ENCODE measurements at regions not wholly inside any gene's neighbourhood (a gene's known extent, or its start where the extent isn't known, plus 50 kb on each side); places are given as distances from the start of the nearest gene placed in this dataset.

DNA sequence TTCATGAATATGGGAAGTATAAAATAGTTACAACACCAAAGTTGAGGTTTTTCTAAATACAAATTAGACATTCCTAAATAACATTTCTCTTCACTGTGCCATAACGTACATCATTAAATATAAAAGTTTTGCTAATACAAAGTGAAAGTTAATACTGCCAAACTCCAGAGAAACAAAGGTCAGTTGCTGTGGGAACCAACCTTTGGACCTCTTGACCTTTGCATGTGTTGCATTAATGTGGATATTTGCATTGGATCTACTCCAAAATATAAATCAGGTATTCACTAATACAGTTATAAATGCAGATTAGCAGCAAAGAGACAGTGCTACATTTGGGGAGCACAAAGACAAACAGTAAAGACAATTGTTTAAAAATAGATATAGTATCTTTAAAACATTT lies 366.0 kb upstream of the USP15 start:
- no peak overlapping the region for H3K27ac ChIP-seq
- H3K4me3 ChIP-seq (ENCODE audit: low read depth, low read length) = no peak overlapping the region
- no peaks in the 10 kb centered on the region for H3K36me3 ChIP-seq (replicated peaks)
- DNase-seq = no peak
- H3K27me3 ChIP-seq (replicated peaks) = no peaks in the 10 kb centered on the region
- in situ Hi-C loops (cut with HindIII; ENCODE audit: low pct_ligation_motif_present, low sequenced_read_pairs) = no loop called here
- TF ChIP-seq CTCF (IDR thresholded peaks at IDR 0.05; ENCODE audit: low read depth, low read length, missing control alignments) = no peak

DNA sequence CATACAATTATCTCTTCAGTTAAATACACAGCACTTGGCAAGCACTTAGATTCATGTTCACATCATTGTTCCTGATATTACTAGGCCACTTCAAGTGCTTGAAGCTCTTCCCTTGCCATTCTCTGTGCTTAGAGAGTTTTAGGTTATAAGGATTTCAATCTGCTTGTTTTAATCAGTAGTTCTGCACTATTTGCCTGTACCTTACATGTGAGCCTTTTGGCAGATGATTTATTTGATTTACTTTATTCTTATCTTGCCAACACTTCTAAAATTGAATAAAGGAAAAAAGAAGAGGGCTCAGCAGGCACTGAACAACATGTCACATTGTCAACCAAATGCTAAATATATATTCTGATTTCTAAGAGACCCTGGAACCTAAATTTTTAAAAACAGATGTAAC lies 363.8 kb upstream of the USP15 start:
- TF ChIP-seq CTCF (IDR thresholded peaks at IDR 0.05; ENCODE audit: low read depth, low read length, missing control alignments) = no peak
- H3K27ac ChIP-seq = no peak overlapping the region
- DNase-seq = no peak
- in situ Hi-C loops (cut with HindIII; ENCODE audit: low pct_ligation_motif_present, low sequenced_read_pairs) = no loop called here
- H3K27me3 ChIP-seq (replicated peaks) = no peaks in the 10 kb centered on the region
- H3K4me3 ChIP-seq (ENCODE audit: low read depth, low read length) = no peak overlapping the region
- no peaks in the 10 kb centered on the region for H3K36me3 ChIP-seq (replicated peaks)

DNA sequence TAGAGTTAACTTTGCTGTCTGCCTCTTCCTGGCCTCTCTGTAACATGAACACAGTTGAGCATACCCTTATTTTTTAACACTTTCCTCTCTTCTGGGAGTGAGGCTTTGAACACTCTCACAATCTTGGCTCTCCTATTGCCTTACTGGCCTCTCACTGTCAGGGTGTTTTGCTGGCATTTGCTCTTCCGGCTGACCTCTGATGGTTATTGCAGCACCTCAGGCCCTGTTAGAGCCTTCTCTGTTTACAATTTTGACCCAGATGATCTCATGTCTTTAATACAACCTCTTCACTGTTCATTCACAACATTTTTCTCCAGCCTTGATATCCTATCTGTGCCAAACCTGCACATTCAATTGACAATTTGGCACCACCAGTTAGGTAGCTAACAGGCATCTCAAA lies 357.8 kb upstream of the USP15 start:
- Histone ChIP-seq H3K4me3 (ENCODE audit: low read depth, low read length) (no peak overlapping the region), H3K27me3 (replicated peaks) (no peaks in the 10 kb centered on the region), H3K36me3 (replicated peaks) (no peaks in the 10 kb centered on the region), H3K27ac (no peak overlapping the region)
- TF ChIP-seq CTCF (IDR thresholded peaks at IDR 0.05; ENCODE audit: low read depth, low read length, missing control alignments) = no peak
- no peak for DNase-seq
- in situ Hi-C loops (cut with HindIII; ENCODE audit: low pct_ligation_motif_present, low sequenced_read_pairs) = no loop called here

DNA sequence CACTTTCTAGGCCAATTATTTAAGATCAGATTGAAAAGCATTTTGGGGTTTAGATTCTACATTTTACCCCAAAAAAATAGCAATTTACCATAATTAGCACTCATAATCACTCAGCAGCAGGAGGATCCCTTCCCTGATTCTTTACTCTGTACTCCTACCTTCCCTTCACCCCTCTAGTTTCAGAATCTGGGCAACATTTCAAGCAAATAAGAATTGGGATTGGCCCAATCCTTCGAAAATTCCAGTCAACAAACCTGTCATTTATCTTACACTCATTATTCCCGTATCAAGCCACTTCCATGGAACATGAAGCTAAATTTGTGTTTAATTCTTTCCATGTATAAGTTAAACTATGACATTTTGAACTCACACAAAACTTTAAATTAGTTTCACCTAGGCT lies 349.1 kb upstream of the USP15 start:
- no peaks in the 10 kb centered on the region for H3K27me3 ChIP-seq (replicated peaks)
- DNase-seq = no peak
- no peak for TF ChIP-seq CTCF (IDR thresholded peaks at IDR 0.05; ENCODE audit: low read depth, low read length, missing control alignments)
- no peaks in the 10 kb centered on the region for H3K36me3 ChIP-seq (replicated peaks)
- no peak overlapping the region for H3K27ac ChIP-seq
- in situ Hi-C loops (cut with HindIII; ENCODE audit: low pct_ligation_motif_present, low sequenced_read_pairs) = no loop called here
- H3K4me3 ChIP-seq (ENCODE audit: low read depth, low read length) = no peak overlapping the region

- Histone ChIP-seq H3K27ac (no peak overlapping the region), H3K4me3 (ENCODE audit: low read depth, low read length) (no peak overlapping the region), H3K36me3 (replicated peaks) (no peaks in the 10 kb centered on the region), H3K27me3 (replicated peaks) (no peaks in the 10 kb centered on the region)
- no peak for TF ChIP-seq CTCF (IDR thresholded peaks at IDR 0.05; ENCODE audit: low read depth, low read length, missing control alignments)
- no peak for DNase-seq
- in situ Hi-C loops (cut with HindIII; ENCODE audit: low pct_ligation_motif_present, low sequenced_read_pairs) = no loop called here
Measured at GRCh38 chr12:61915420-61915819, 344.8 kb upstream of the USP15 start.

- Histone ChIP-seq H3K27ac (no peak overlapping the region), H3K4me3 (ENCODE audit: low read depth, low read length) (no peak overlapping the region), H3K36me3 (replicated peaks) (no peaks in the 10 kb centered on the region), H3K27me3 (replicated peaks) (no peaks in the 10 kb centered on the region)
- DNase-seq = peak; percentile 4
- in situ Hi-C loops (cut with HindIII; ENCODE audit: low pct_ligation_motif_present, low sequenced_read_pairs) = no loop called here
- TF ChIP-seq CTCF (IDR thresholded peaks at IDR 0.05; ENCODE audit: low read depth, low read length, missing control alignments) = no peak
Measured at GRCh38 chr12:61916831-61917230, 343.4 kb upstream of the USP15 start.

Data from brain microvascular endothelial cell (primary cell).